CD4-positive, alpha-beta T cell (primary cell): ENCODE measurements at regions not wholly inside any gene's neighbourhood (a gene's known extent, or its start where the extent isn't known, plus 50 kb on each side); places are given as distances from the start of the nearest gene placed in this dataset.

Source experiments
- ATAC-seq: fragments of 200-7000 bp; cut with Tn5 transposase; one replicate; pipeline ENCODE4 v1.10.0; 2022; ENCODE audit warnings: mild to moderate bottlenecking; ENCODE audit not compliant: poor library complexity
- CTCF ChIA-PET: fragments of 350-600 bp; sonication (Branson Sonifier 250); formaldehyde crosslinking; loops from one replicate; lab custom pipeline; 2021; ENCODE audit warnings: antibody characterized with exemption, inconsistent platforms; lab: Charles Lee
- POLR2A ChIA-PET: fragments of 350-600 bp; sonication (Branson Sonifier 250); formaldehyde crosslinking; loops from one replicate; lab custom pipeline; 2021; ENCODE audit warnings: antibody characterized with exemption, inconsistent platforms; lab: Charles Lee
- DNase-seq, 14 experiments: peaks; one replicate each; pipeline ENCODE4 v3.0.0-alpha.2; 2013 to 2020; ENCODE audit warnings: mixed read lengths in 2 of 14
- H3K27ac ChIP-seq, 2 donors: one replicate each; pipeline versions ENCODE4 v1.5.1 to v1.7.0; 2013; ENCODE audit warnings: low read length in 2 of 2, low read depth in 1 of 2, mild to moderate bottlenecking in 1 of 2
- H3K27me3 ChIP-seq, 2 experiments: 1 replicate in 1 of 2; 2 replicates in 1 of 2; pipeline versions ENCODE4 v1.6.1 to v1.7.0; 2013; ENCODE audit warnings: low read length in 2 of 2, control low read depth in 1 of 2, mild to moderate bottlenecking in 1 of 2, moderate library complexity in 1 of 2; ENCODE audit not compliant: insufficient read depth in 2 of 2, control insufficient read depth in 1 of 2
- H3K36me3 ChIP-seq: one replicate; pipeline ENCODE4 v1.6.1; 2013; ENCODE audit warnings: low read length, control low read depth; ENCODE audit not compliant: insufficient read depth
- H3K4me1 ChIP-seq: one replicate; pipeline ENCODE4 v1.6.1; 2013; ENCODE audit warnings: low read length, control low read depth; ENCODE audit not compliant: insufficient read depth
- H3K4me3 ChIP-seq: one replicate; pipeline ENCODE4 v1.5.1; 2013; ENCODE audit warnings: mild to moderate bottlenecking, low read length, moderate library complexity
- H3K9me3 ChIP-seq, 2 experiments: 1 replicate in 1 of 2; 2 replicates in 1 of 2; pipeline versions ENCODE4 v1.6.1 to v1.7.0; 2013; ENCODE audit warnings: low read length in 2 of 2, mild to moderate bottlenecking in 2 of 2, control low read depth in 1 of 2, moderate library complexity in 1 of 2; ENCODE audit not compliant: control insufficient read depth in 1 of 2, insufficient read depth in 1 of 2
- H3K27ac Mint-ChIP-seq: one replicate; pipeline ENCODE4 v1.8.0; 2020; ENCODE audit warnings: mixed read lengths
- H3K27me3 Mint-ChIP-seq: one replicate; pipeline ENCODE4 v1.8.0; 2021; ENCODE audit warnings: mixed read lengths
- H3K36me3 Mint-ChIP-seq: one replicate; pipeline ENCODE4 v1.8.0; 2021; ENCODE audit warnings: low read depth, mixed read lengths
- H3K4me1 Mint-ChIP-seq: one replicate; pipeline ENCODE4 v1.8.0; 2021; ENCODE audit warnings: low read depth, mixed read lengths
- H3K4me3 Mint-ChIP-seq: one replicate; pipeline ENCODE4 v1.8.0; 2020; ENCODE audit warnings: mild to moderate bottlenecking, mixed read lengths
- H3K9me3 Mint-ChIP-seq: one replicate; pipeline ENCODE4 v1.8.0; 2020; ENCODE audit warnings: mixed read lengths
- CTCF ChIP-seq: fragments of 200-600 bp; IDR thresholded peaks from one replicate; pipeline ENCODE4 v1.8.0; 2022; ENCODE audit warnings: antibody characterized with exemption, mild to moderate bottlenecking
- intact Hi-C, 2 experiments: fragments of 100-400 bp; cut with DNase I in 1 of 2; cut with micrococcal nuclease in 1 of 2; formaldehyde crosslinking; loops; one replicate each; pipeline versions ENCODE4 v1.15.1 to v1.9.0; 2023 to 2025; cut with DNase I, micrococcal nuclease

- H3K27ac Mint-ChIP-seq: no peak overlapping the region
- no peaks in the 10 kb centered on the region for H3K4me1 ChIP-seq
- DNase-seq (no peak), ATAC-seq (no peak)
- H3K9me3 ChIP-seq: no peaks in the 10 kb centered on the region
- no peak overlapping the region for H3K27ac ChIP-seq
- no peaks in the 10 kb centered on the region for H3K27me3 ChIP-seq
- H3K4me3 ChIP-seq: no peak overlapping the region
- no peaks in the 10 kb centered on the region for H3K4me1 Mint-ChIP-seq
- H3K36me3 Mint-ChIP-seq: no peaks in the 10 kb centered on the region
- CTCF ChIA-PET: no interaction called here
- H3K4me3 Mint-ChIP-seq: no peak overlapping the region
- intact Hi-C loops: no loop called here
- no peak for TF ChIP-seq CTCF
- POLR2A ChIA-PET: no interaction called here
- H3K36me3 ChIP-seq: no peaks in the 10 kb centered on the region
- H3K27me3 Mint-ChIP-seq: no peaks in the 10 kb centered on the region
- no peaks in the 10 kb centered on the region for H3K9me3 Mint-ChIP-seq
Measured at GRCh38 chr2:212713681-212714080, 175.1 kb upstream of the ERBB4 start.

- DNase-seq (no peak), ATAC-seq (no peak)
- intact Hi-C loops: no loop called here
- ChIA-PET CTCF (no interaction called here), POLR2A (no interaction called here)
- Mint-ChIP-seq H3K36me3 (no peaks in the 10 kb centered on the region), H3K4me3 (no peak overlapping the region), H3K27ac (no peak overlapping the region), H3K9me3 (no peaks in the 10 kb centered on the region), H3K27me3 (no peaks in the 10 kb centered on the region), H3K4me1 (no peaks in the 10 kb centered on the region)
- no peaks in the 10 kb centered on the region for H3K4me1 ChIP-seq
- no peak for TF ChIP-seq CTCF
- no peak overlapping the region for H3K4me3 ChIP-seq
- H3K27me3 ChIP-seq: no peaks in the 10 kb centered on the region
- no peaks in the 10 kb centered on the region for H3K9me3 ChIP-seq
- H3K27ac ChIP-seq: no peak overlapping the region
- no peaks in the 10 kb centered on the region for H3K36me3 ChIP-seq
Measured at GRCh38 chr2:212712991-212713390, 174.4 kb upstream of the ERBB4 start.

- H3K4me3 ChIP-seq: no peak overlapping the region
- Mint-ChIP-seq H3K9me3 (no peaks in the 10 kb centered on the region), H3K36me3 (no peaks in the 10 kb centered on the region), H3K27me3 (no peaks in the 10 kb centered on the region), H3K4me1 (no peaks in the 10 kb centered on the region), H3K4me3 (no peak overlapping the region), H3K27ac (no peak overlapping the region)
- ChIA-PET CTCF (no interaction called here), POLR2A (no interaction called here)
- no peaks in the 10 kb centered on the region for H3K9me3 ChIP-seq
- no peaks in the 10 kb centered on the region for H3K27me3 ChIP-seq
- H3K27ac ChIP-seq: no peak overlapping the region
- no peaks in the 10 kb centered on the region for H3K36me3 ChIP-seq
- no peak for DNase-seq
- intact Hi-C loops: no loop called here
- no peak for ATAC-seq
- TF ChIP-seq CTCF: no peak
- no peaks in the 10 kb centered on the region for H3K4me1 ChIP-seq
Measured at GRCh38 chr2:212712466-212712865, 173.9 kb upstream of the ERBB4 start.
